K562 (cell line): ENCODE measurements at regions not wholly inside any gene's neighbourhood (a gene's known extent, or its start where the extent isn't known, plus 50 kb on each side); places are given as distances from the start of the nearest gene placed in this dataset.

ENCODE experiments used
- SMARCB1 ChIP-seq: IDR thresholded peaks from 2 replicates; pipeline ENCODE4 v1.6.1; 2011; ENCODE audit warnings: improper control_type of control experiment, low read depth; ENCODE audit not compliant: insufficient read length
- ZNF324 ChIP-seq: fragments of 250-450 bp; sonication (Bioruptor Pico); IDR thresholded peaks from 2 replicates; pipeline ENCODE4 v1.4.0; 2020; ENCODE audit warnings: mild to moderate bottlenecking
- TF ChIP-seq, protein P1 (sequence below), 3 experiments: IDR thresholded peaks in 2 of 3; conservative IDR thresholded peaks in 1 of 3; 2 replicates each; pipeline ENCODE4 v1.5.1; 2011 to 2012; ENCODE audit warnings: low read length in 3 of 3, mild to moderate bottlenecking in 3 of 3, control low read depth in 2 of 3, improper control_type of control experiment in 1 of 3, inconsistent platforms in 1 of 3, low read depth in 1 of 3, mixed read lengths in 1 of 3, moderate library complexity in 1 of 3; ENCODE audit not compliant: insufficient read depth in 2 of 3
- TF ChIP-seq, protein P2 (sequence below): fragments of 450-650 bp; IDR thresholded peaks from 2 replicates; pipeline ENCODE4 v1.6.1; 2018; ENCODE audit not compliant: partially characterized antibody
- TF ChIP-seq, protein P3 (sequence below): fragments of 200-800 bp; sonication (Bioruptor generic); IDR thresholded peaks from 2 replicates; pipeline ENCODE4 v1.6.1; 2016; ENCODE audit warnings: missing genetic modification characterization, missing compliant biosample characterization

DNA sequence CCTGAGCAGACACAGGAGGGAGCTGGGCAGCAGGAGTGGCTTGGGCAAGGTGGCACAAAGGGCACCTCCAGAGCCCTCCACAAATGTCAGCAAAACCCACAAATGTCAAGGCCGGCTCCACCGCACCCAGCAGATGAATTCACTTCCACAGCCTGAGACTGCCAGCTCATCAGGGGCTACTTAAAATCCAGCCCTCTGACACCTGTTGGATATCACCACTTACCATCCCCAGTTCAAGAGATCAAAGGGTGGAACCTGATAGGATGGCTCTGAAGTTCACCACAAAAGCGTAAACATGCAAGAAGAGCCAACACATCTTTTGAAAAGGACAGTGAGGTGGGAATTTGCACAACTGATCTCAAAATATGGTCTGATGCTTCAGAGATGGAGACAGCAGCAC, 168.6 kb upstream of the GRK3 start:
- TF ChIP-seq SMARCB1, result no peak
- TF ChIP-seq, protein P1, sequence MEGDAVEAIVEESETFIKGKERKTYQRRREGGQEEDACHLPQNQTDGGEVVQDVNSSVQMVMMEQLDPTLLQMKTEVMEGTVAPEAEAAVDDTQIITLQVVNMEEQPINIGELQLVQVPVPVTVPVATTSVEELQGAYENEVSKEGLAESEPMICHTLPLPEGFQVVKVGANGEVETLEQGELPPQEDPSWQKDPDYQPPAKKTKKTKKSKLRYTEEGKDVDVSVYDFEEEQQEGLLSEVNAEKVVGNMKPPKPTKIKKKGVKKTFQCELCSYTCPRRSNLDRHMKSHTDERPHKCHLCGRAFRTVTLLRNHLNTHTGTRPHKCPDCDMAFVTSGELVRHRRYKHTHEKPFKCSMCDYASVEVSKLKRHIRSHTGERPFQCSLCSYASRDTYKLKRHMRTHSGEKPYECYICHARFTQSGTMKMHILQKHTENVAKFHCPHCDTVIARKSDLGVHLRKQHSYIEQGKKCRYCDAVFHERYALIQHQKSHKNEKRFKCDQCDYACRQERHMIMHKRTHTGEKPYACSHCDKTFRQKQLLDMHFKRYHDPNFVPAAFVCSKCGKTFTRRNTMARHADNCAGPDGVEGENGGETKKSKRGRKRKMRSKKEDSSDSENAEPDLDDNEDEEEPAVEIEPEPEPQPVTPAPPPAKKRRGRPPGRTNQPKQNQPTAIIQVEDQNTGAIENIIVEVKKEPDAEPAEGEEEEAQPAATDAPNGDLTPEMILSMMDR (IDR thresholded peaks at IDR 0.05 in 2 of 3, conservative IDR thresholded peaks at IDR 0.05 in 1 of 3; ENCODE audit: insufficient read depth in 2 of 3, low read depth in 1 of 3, low read length in 3 of 3), result no peak
- TF ChIP-seq, protein P2, sequence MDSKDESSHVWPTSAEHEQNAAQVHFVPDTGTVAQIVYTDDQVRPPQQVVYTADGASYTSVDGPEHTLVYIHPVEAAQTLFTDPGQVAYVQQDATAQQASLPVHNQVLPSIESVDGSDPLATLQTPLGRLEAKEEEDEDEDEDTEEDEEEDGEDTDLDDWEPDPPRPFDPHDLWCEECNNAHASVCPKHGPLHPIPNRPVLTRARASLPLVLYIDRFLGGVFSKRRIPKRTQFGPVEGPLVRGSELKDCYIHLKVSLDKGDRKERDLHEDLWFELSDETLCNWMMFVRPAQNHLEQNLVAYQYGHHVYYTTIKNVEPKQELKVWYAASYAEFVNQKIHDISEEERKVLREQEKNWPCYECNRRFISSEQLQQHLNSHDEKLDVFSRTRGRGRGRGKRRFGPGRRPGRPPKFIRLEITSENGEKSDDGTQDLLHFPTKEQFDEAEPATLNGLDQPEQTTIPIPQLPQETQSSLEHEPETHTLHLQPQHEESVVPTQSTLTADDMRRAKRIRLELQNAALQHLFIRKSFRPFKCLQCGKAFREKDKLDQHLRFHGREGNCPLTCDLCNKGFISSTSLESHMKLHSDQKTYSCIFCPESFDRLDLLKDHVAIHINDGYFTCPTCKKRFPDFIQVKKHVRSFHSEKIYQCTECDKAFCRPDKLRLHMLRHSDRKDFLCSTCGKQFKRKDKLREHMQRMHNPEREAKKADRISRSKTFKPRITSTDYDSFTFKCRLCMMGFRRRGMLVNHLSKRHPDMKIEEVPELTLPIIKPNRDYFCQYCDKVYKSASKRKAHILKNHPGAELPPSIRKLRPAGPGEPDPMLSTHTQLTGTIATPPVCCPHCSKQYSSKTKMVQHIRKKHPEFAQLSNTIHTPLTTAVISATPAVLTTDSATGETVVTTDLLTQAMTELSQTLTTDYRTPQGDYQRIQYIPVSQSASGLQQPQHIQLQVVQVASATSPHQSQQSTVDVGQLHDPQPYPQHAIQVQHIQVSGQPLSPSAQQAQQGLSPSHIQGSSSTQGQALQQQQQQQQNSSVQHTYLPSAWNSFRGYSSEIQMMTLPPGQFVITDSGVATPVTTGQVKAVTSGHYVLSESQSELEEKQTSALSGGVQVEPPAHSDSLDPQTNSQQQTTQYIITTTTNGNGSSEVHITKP, result no peak
- TF ChIP-seq, protein P3, sequence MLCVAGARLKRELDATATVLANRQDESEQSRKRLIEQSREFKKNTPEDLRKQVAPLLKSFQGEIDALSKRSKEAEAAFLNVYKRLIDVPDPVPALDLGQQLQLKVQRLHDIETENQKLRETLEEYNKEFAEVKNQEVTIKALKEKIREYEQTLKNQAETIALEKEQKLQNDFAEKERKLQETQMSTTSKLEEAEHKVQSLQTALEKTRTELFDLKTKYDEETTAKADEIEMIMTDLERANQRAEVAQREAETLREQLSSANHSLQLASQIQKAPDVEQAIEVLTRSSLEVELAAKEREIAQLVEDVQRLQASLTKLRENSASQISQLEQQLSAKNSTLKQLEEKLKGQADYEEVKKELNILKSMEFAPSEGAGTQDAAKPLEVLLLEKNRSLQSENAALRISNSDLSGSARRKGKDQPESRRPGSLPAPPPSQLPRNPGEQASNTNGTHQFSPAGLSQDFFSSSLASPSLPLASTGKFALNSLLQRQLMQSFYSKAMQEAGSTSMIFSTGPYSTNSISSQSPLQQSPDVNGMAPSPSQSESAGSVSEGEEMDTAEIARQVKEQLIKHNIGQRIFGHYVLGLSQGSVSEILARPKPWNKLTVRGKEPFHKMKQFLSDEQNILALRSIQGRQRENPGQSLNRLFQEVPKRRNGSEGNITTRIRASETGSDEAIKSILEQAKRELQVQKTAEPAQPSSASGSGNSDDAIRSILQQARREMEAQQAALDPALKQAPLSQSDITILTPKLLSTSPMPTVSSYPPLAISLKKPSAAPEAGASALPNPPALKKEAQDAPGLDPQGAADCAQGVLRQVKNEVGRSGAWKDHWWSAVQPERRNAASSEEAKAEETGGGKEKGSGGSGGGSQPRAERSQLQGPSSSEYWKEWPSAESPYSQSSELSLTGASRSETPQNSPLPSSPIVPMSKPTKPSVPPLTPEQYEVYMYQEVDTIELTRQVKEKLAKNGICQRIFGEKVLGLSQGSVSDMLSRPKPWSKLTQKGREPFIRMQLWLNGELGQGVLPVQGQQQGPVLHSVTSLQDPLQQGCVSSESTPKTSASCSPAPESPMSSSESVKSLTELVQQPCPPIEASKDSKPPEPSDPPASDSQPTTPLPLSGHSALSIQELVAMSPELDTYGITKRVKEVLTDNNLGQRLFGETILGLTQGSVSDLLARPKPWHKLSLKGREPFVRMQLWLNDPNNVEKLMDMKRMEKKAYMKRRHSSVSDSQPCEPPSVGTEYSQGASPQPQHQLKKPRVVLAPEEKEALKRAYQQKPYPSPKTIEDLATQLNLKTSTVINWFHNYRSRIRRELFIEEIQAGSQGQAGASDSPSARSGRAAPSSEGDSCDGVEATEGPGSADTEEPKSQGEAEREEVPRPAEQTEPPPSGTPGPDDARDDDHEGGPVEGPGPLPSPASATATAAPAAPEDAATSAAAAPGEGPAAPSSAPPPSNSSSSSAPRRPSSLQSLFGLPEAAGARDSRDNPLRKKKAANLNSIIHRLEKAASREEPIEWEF (CRISPR knock-in tag), result no peak
- no peak for TF ChIP-seq ZNF324 (CRISPR knock-in tag)
